Parathyroid adenoma (tissue), 2 donors: ENCODE measurements at regions not wholly inside any gene's neighbourhood (a gene's known extent, or its start where the extent isn't known, plus 50 kb on each side); places are given as distances from the start of the nearest gene placed in this dataset.

Experiments used
- H2AFZ ChIP-seq: fragments of 300-600 bp; sonication (generic); one replicate; pipeline ENCODE4 v1.7.0; 2017; ENCODE audit warnings: antibody characterized with exemption, mild to moderate bottlenecking
- H3K27ac ChIP-seq: fragments of 300-600 bp; sonication (generic); one replicate; pipeline ENCODE4 v1.7.0; 2017
- H3K27me3 ChIP-seq: fragments of 300-600 bp; sonication (generic); one replicate; pipeline ENCODE4 v1.7.0; 2017; ENCODE audit warnings: low read length; ENCODE audit not compliant: control insufficient read depth, insufficient read depth
- H3K36me3 ChIP-seq: fragments of 300-600 bp; sonication (generic); one replicate; pipeline ENCODE4 v1.7.0; 2017; ENCODE audit warnings: low read length; ENCODE audit not compliant: control insufficient read depth, insufficient read depth
- H3K4me1 ChIP-seq: fragments of 300-600 bp; sonication (generic); one replicate; pipeline ENCODE4 v1.7.0; 2017; ENCODE audit warnings: control low read depth
- H3K4me2 ChIP-seq: fragments of 300-600 bp; sonication (generic); one replicate; pipeline ENCODE4 v1.7.0; 2017; ENCODE audit warnings: low read length
- H3K4me3 ChIP-seq: fragments of 300-600 bp; sonication (generic); one replicate; pipeline ENCODE4 v1.7.0; 2017; ENCODE audit warnings: low read depth, low read length
- H3K79me2 ChIP-seq: fragments of 300-600 bp; sonication (generic); one replicate; pipeline ENCODE4 v1.7.0; 2017; ENCODE audit warnings: control low read depth
- H3K9ac ChIP-seq: fragments of 300-600 bp; sonication (generic); one replicate; pipeline ENCODE4 v1.7.0; 2017; ENCODE audit warnings: mild to moderate bottlenecking
- H3K9me3 ChIP-seq: fragments of 300-600 bp; sonication (generic); one replicate; pipeline ENCODE4 v1.7.0; 2017; ENCODE audit warnings: low read length; ENCODE audit not compliant: control insufficient read depth
- TF ChIP-seq, protein P1 (sequence below): fragments of 300-600 bp; sonication (generic); IDR thresholded peaks from one replicate; pipeline ENCODE4 v1.7.0; 2017; ENCODE audit warnings: antibody characterized with exemption, mild to moderate bottlenecking
- donor health status: primary hyperparathyroidism.

DNA sequence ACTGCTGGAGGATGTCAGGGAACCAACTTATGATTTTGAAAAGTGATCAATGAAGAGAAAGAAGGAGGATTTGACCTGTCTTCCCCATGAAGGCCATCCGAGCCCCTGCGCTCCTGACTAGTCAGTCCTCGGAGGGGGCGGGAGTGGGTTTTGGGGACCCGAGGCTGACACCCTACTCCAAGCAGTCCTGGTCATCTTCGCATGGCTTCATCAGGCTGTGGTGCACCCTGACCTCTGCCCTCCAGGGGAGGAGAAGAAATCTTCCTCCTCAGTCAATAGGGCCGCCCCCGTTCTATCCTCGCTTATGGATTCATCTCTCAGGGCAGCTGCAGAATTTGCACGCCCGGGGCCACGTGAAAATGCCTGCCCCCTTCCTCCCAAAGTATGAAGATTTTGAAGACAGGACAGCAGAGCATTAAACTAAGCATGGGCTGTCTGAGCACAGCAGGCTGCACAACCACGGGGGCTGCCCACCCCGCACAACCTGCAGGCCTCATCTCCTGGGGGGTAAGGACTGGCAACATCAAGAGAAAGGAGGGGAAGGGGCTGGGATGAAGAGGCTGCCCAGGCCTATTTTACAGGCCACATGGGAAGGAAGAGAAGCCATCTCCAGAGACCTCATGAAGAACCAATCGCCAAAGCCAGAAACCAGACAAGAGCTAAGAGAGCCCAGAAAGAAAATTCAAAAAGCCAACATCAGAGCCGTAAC lies 138.1 kb upstream of the PHACTR3 start:
- H3K4me2 ChIP-seq: no peak overlapping the region

DNA sequence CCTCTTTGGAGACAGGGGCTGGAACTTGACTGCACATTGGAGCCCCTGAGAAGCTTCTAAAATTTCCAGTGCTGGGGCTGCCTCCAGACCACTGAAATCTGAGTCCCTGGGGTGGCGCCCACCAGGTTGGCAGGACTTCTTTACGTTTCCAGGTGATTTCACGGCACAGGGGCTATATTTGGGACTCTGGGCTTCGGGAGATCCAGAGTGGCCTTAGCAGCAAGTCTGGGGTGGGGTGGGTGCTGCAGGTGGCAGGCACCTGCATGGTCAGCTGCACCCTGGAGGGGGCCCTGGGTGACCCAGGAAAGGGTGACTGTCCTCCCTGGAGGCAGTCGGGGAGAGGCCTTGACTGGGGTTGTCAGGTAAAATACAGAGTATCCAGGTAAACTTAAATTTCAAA lies 135.5 kb upstream of the PHACTR3 start:
- Histone ChIP-seq H3K9ac (no peak overlapping the region), H3K9me3 (no peaks in the 10 kb centered on the region), H3K4me2 (no peak overlapping the region), H3K4me3 (no peak overlapping the region), H3K79me2 (no peaks in the 10 kb centered on the region), H3K27me3 (no peaks in the 10 kb centered on the region), H3K36me3 (no peaks in the 10 kb centered on the region), H3K27ac (no peak overlapping the region), H3K4me1 (no peaks in the 10 kb centered on the region), H2AFZ (no peak overlapping the region)
- TF ChIP-seq, protein P1, sequence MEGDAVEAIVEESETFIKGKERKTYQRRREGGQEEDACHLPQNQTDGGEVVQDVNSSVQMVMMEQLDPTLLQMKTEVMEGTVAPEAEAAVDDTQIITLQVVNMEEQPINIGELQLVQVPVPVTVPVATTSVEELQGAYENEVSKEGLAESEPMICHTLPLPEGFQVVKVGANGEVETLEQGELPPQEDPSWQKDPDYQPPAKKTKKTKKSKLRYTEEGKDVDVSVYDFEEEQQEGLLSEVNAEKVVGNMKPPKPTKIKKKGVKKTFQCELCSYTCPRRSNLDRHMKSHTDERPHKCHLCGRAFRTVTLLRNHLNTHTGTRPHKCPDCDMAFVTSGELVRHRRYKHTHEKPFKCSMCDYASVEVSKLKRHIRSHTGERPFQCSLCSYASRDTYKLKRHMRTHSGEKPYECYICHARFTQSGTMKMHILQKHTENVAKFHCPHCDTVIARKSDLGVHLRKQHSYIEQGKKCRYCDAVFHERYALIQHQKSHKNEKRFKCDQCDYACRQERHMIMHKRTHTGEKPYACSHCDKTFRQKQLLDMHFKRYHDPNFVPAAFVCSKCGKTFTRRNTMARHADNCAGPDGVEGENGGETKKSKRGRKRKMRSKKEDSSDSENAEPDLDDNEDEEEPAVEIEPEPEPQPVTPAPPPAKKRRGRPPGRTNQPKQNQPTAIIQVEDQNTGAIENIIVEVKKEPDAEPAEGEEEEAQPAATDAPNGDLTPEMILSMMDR: no peak

More for the DNA sequence above, 138.1 kb upstream of the PHACTR3 start:
- Histone ChIP-seq H3K9ac (no peak overlapping the region), H3K36me3 (no peaks in the 10 kb centered on the region), H3K27ac (no peak overlapping the region), H3K79me2 (no peaks in the 10 kb centered on the region), H3K27me3 (no peaks in the 10 kb centered on the region), H3K9me3 (no peaks in the 10 kb centered on the region), H3K4me3 (no peak overlapping the region), H2AFZ (no peak overlapping the region), H3K4me1 (no peaks in the 10 kb centered on the region)
- TF ChIP-seq, protein P1: no peak

GRCh38 chr20:59469267-59470252 lies 134.8 kb upstream of the PHACTR3 start:
- no peaks in the 10 kb centered on the region for H3K9me3 ChIP-seq

GRCh38 chr20:59470521-59470920 lies 133.8 kb upstream of the PHACTR3 start:
- no peak overlapping the region for H2AFZ ChIP-seq
- no peaks in the 10 kb centered on the region for H3K79me2 ChIP-seq
- H3K36me3 ChIP-seq: no peaks in the 10 kb centered on the region
- TF ChIP-seq, protein P1: no peak
- no peak overlapping the region for H3K27ac ChIP-seq
- no peak overlapping the region for H3K4me3 ChIP-seq
- no peaks in the 10 kb centered on the region for H3K27me3 ChIP-seq
- no peak overlapping the region for H3K9ac ChIP-seq
- no peaks in the 10 kb centered on the region for H3K4me1 ChIP-seq
- no peak overlapping the region for H3K4me2 ChIP-seq
- no peaks in the 10 kb centered on the region for H3K9me3 ChIP-seq

More at GRCh38 chr20:59469267-59470252, 134.8 kb upstream of the PHACTR3 start:
- TF ChIP-seq, protein P1: no peak
- Histone ChIP-seq H3K4me1 (no peaks in the 10 kb centered on the region), H3K27ac (no peak overlapping the region), H2AFZ (no peak overlapping the region), H3K4me3 (no peak overlapping the region), H3K9ac (no peak overlapping the region), H3K27me3 (no peaks in the 10 kb centered on the region), H3K4me2 (no peak overlapping the region), H3K79me2 (no peaks in the 10 kb centered on the region), H3K36me3 (no peaks in the 10 kb centered on the region)
